Activated naive CD4-positive, alpha-beta T cell treated with anti-CD3 and anti-CD28 coated beads, Interleukin-2, amount 10 ng/mL, durations not matched to agents 7 days and 5 days (primary cell): ENCODE measurements at regions not wholly inside any gene's neighbourhood (a gene's known extent, or its start where the extent isn't known, plus 50 kb on each side); places are given as distances from the start of the nearest gene placed in this dataset.

Experiments
- CTCF ChIA-PET: fragments of 350-600 bp; sonication (Branson Sonifier 250); formaldehyde crosslinking; loops from one replicate; lab custom pipeline; 2021; ENCODE audit warnings: antibody characterized with exemption; lab: Charles Lee
- DNase-seq: peaks from one replicate; pipeline ENCODE4 v3.0.0-alpha.2; 2020
- H3K27ac Mint-ChIP-seq: one replicate; pipeline ENCODE4 v1.8.0; 2021; ENCODE audit warnings: mild to moderate bottlenecking, moderate library complexity, mixed read lengths
- H3K27me3 Mint-ChIP-seq: one replicate; pipeline ENCODE4 v1.8.0; 2021; ENCODE audit warnings: mild to moderate bottlenecking, mixed read lengths
- H3K36me3 Mint-ChIP-seq: one replicate; pipeline ENCODE4 v1.8.0; 2021; ENCODE audit warnings: mixed read lengths
- H3K4me1 Mint-ChIP-seq: one replicate; pipeline ENCODE4 v1.8.0; 2021; ENCODE audit warnings: mixed read lengths
- H3K4me3 Mint-ChIP-seq: one replicate; pipeline ENCODE4 v1.8.0; 2021; ENCODE audit warnings: mild to moderate bottlenecking, moderate library complexity, mixed read lengths
- H3K9me3 Mint-ChIP-seq: one replicate; pipeline ENCODE4 v1.8.0; 2021; ENCODE audit warnings: mixed read lengths

GRCh38 chr17:5773816-5774360, 189.6 kb upstream of the NLRP1 start:
- CTCF ChIA-PET: no interaction called here
- Mint-ChIP-seq H3K36me3 (no peaks in the 10 kb centered on the region), H3K27me3 (peaks cover 46% of the 10 kb centered on the region), H3K4me3 (no peak overlapping the region), H3K4me1 (peaks cover 13% of the 10 kb centered on the region), H3K27ac (no peak overlapping the region), H3K9me3 (no peaks in the 10 kb centered on the region)
- DNase-seq: no peak

- Mint-ChIP-seq H3K27ac (no peak overlapping the region), H3K27me3 (peaks cover 50% of the 10 kb centered on the region), H3K4me1 (peaks cover 13% of the 10 kb centered on the region), H3K9me3 (no peaks in the 10 kb centered on the region), H3K4me3 (no peak overlapping the region), H3K36me3 (no peaks in the 10 kb centered on the region)
- CTCF ChIA-PET: interaction anchor here (1.3 kb wide), 1 partner anchor 14 kb away, joined by 3 read pairs; no protein-coding TSS in a partner anchor
- DNase-seq: no peak
These were observed 190.8 kb upstream of the NLRP1 start for GRCh38 chr17:5775098-5775497.

- Mint-ChIP-seq H3K36me3 (no peaks in the 10 kb centered on the region), H3K4me3 (no peak overlapping the region), H3K4me1 (peaks cover 10% of the 10 kb centered on the region), H3K9me3 (no peaks in the 10 kb centered on the region), H3K27ac (no peak overlapping the region), H3K27me3 (peaks cover 35% of the 10 kb centered on the region)
- CTCF ChIA-PET: interaction anchor here (0.6 kb wide), 1 partner anchor 1203 kb away, joined by 3 read pairs; no protein-coding TSS in a partner anchor
- DNase-seq: no peak
These were observed 196.2 kb upstream of the NLRP1 start for GRCh38 chr17:5780476-5780875.

DNA sequence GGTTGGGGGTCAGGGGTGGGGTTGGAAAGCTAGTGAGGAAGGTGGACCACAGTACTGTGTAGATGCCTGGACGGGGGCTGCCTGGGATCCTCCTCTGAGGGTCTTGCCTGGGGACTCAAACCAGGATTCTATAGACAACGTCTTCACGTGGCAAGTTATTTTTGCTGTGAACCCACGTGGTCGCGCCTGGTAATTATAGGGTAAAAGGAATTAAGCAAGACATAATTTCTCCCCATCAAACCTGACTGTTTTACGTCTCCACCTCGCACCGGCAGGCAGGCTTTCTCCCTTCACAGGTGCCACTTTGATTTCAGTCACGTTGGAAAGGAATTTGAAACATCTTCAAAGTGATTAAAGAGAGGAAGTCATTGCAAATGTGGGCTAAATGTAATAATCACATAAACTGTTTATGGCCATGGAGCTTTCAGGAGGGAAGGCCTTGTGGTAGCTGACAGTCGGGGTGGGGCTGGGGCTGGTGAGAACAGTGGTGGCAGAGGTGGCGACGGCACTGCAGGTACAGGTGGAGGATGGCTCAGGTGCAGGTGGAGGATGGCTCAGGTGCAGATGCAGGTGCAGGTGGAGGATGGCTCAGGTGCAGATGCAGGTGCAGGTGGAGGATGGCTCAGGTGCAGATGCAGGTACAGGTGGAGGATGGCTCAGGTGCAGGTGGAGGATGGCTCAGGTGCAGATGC, 197.1 kb upstream of the NLRP1 start:
- no peak overlapping the region for H3K4me3 Mint-ChIP-seq
- no peaks in the 10 kb centered on the region for H3K9me3 Mint-ChIP-seq
- no peak for DNase-seq
- H3K4me1 Mint-ChIP-seq: peaks cover under 1% of the 10 kb centered on the region
- no peaks in the 10 kb centered on the region for H3K36me3 Mint-ChIP-seq
- no peak overlapping the region for H3K27ac Mint-ChIP-seq
- H3K27me3 Mint-ChIP-seq: peaks cover 33% of the 10 kb centered on the region
- CTCF ChIA-PET: no interaction called here

- Mint-ChIP-seq H3K27me3 (peaks cover 23% of the 10 kb centered on the region), H3K4me3 (no peak overlapping the region), H3K36me3 (no peaks in the 10 kb centered on the region), H3K9me3 (no peaks in the 10 kb centered on the region), H3K27ac (no peak overlapping the region), H3K4me1 (no peaks in the 10 kb centered on the region)
- no peak for DNase-seq
- CTCF ChIA-PET: no interaction called here
These were observed 199.0 kb upstream of the NLRP1 start for GRCh38 chr17:5783269-5783668.

- no peak for DNase-seq
- H3K27me3 Mint-ChIP-seq: peaks cover 28% of the 10 kb centered on the region
- CTCF ChIA-PET: no interaction called here
- no peaks in the 10 kb centered on the region for H3K36me3 Mint-ChIP-seq
- no peaks in the 10 kb centered on the region for H3K9me3 Mint-ChIP-seq
- H3K4me1 Mint-ChIP-seq: no peaks in the 10 kb centered on the region
- no peak overlapping the region for H3K27ac Mint-ChIP-seq
- H3K4me3 Mint-ChIP-seq: no peak overlapping the region
These were observed 199.5 kb upstream of the NLRP1 start for GRCh38 chr17:5783851-5784250.

DNA sequence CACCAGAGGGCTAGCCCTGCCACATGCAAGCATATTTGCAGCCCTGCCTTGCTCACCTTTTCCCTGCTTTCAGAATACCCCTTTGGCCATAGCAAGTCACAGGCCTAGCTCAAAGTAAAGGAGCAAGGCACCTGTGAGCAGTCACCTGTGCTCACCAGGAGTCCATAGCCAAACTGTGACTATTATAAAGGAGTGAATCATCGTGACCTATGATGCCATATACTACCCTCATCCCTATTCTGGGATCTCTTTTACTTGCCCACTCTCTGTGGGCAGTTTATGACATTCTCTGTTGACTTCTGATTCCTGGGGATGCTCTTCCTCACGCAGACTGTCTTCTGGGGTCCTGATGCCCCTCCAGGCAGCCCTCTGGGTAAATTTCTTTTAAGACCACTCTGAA, 200.5 kb upstream of the NLRP1 start:
- Mint-ChIP-seq H3K36me3 (no peaks in the 10 kb centered on the region), H3K4me3 (no peak overlapping the region), H3K9me3 (no peaks in the 10 kb centered on the region), H3K27ac (no peak overlapping the region), H3K4me1 (no peaks in the 10 kb centered on the region), H3K27me3 (peaks cover 34% of the 10 kb centered on the region)
- DNase-seq: no peak
- CTCF ChIA-PET: no interaction called here

DNA sequence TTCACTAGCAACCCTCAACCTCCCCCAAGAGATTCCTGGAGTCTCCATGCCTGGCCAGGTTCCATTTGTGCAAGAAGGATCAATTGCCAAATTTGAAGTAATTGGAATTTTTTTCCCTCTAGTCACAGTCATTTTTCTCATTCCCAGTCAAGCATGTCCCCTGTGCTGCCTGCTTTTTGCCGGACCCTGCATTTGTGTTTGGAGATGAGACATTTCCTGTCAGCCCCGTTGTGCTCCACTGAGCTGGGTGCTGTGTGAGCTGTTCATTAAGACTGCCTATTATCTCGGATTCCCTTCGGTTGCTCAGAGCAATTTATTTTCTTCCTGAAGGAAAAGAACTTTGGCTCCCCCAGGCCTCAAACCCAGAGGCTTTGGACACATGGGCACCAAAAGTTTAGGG, 201.0 kb upstream of the NLRP1 start:
- DNase-seq: no peak
- CTCF ChIA-PET: no interaction called here

GRCh38 chr17:5785867-5786509, 201.7 kb upstream of the NLRP1 start:
- DNase-seq: no peak
- H3K4me1 Mint-ChIP-seq: no peaks in the 10 kb centered on the region
- H3K27ac Mint-ChIP-seq: no peak overlapping the region
- no peaks in the 10 kb centered on the region for H3K9me3 Mint-ChIP-seq
- H3K36me3 Mint-ChIP-seq: no peaks in the 10 kb centered on the region
- H3K27me3 Mint-ChIP-seq: peaks cover 40% of the 10 kb centered on the region
- CTCF ChIA-PET: no interaction called here
- H3K4me3 Mint-ChIP-seq: no peak overlapping the region

More for the DNA sequence above, 201.0 kb upstream of the NLRP1 start:
- H3K4me1 Mint-ChIP-seq: no peaks in the 10 kb centered on the region
- H3K27ac Mint-ChIP-seq: no peak overlapping the region
- H3K27me3 Mint-ChIP-seq: peaks cover 39% of the 10 kb centered on the region
- no peaks in the 10 kb centered on the region for H3K36me3 Mint-ChIP-seq
- H3K4me3 Mint-ChIP-seq: no peak overlapping the region
- H3K9me3 Mint-ChIP-seq: no peaks in the 10 kb centered on the region

- Mint-ChIP-seq H3K27ac (no peak overlapping the region), H3K4me1 (no peaks in the 10 kb centered on the region), H3K27me3 (peaks cover 43% of the 10 kb centered on the region), H3K9me3 (no peaks in the 10 kb centered on the region), H3K4me3 (no peak overlapping the region), H3K36me3 (no peaks in the 10 kb centered on the region)
- CTCF ChIA-PET: no interaction called here
- DNase-seq: no peak
These were observed 202.2 kb upstream of the NLRP1 start for GRCh38 chr17:5786510-5786875.

- peaks cover 37% of the 10 kb centered on the region for H3K27me3 Mint-ChIP-seq
- H3K9me3 Mint-ChIP-seq: peaks cover 8% of the 10 kb centered on the region
- no peaks in the 10 kb centered on the region for H3K4me1 Mint-ChIP-seq
- H3K36me3 Mint-ChIP-seq: no peaks in the 10 kb centered on the region
- no peak overlapping the region for H3K4me3 Mint-ChIP-seq
- CTCF ChIA-PET: no interaction called here
- H3K27ac Mint-ChIP-seq: no peak overlapping the region
- no peak for DNase-seq
These were observed 204.1 kb upstream of the NLRP1 start for GRCh38 chr17:5788266-5788900.

GRCh38 chr17:5789528-5789927, 205.2 kb upstream of the NLRP1 start:
- Mint-ChIP-seq H3K27ac (no peak overlapping the region), H3K4me3 (no peak overlapping the region), H3K9me3 (peaks cover 8% of the 10 kb centered on the region), H3K4me1 (no peaks in the 10 kb centered on the region), H3K36me3 (no peaks in the 10 kb centered on the region), H3K27me3 (peaks cover 37% of the 10 kb centered on the region)
- CTCF ChIA-PET: no interaction called here
- no peak for DNase-seq

DNA sequence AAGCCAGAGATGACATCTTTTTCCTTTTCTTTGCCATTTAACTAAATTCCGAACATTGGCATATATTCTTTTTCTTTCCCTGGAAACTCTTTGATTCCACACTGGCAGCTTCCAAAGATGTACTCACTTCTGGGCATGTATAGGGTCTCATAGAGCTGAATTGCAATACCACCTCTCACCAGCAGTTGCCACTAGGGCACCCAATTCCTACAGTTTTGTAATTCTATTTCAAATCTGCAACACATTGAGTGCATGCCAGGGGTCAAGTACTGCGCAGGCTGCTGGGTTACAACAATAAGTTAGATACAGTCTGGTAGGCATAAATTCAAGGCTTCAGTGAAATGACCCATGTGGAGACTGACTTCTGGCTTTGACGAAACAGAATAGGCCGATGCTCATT, 208.8 kb upstream of the NLRP1 start:
- Mint-ChIP-seq H3K4me3 (no peak overlapping the region), H3K27me3 (peaks cover 39% of the 10 kb centered on the region)
- CTCF ChIA-PET: no interaction called here

GRCh38 chr17:5793899-5794298, 209.6 kb upstream of the NLRP1 start:
- Mint-ChIP-seq H3K36me3 (no peaks in the 10 kb centered on the region), H3K4me1 (no peaks in the 10 kb centered on the region), H3K27me3 (peaks cover 39% of the 10 kb centered on the region), H3K27ac (no peak overlapping the region), H3K9me3 (peaks cover 8% of the 10 kb centered on the region), H3K4me3 (no peak overlapping the region)
- CTCF ChIA-PET: interaction anchor here (1.1 kb wide), 1 partner anchor 15 kb away, joined by 3 read pairs; no protein-coding TSS in a partner anchor
- no peak for DNase-seq

More for the DNA sequence above, 208.8 kb upstream of the NLRP1 start:
- Mint-ChIP-seq H3K27ac (no peak overlapping the region), H3K36me3 (no peaks in the 10 kb centered on the region), H3K4me1 (no peaks in the 10 kb centered on the region), H3K9me3 (peaks cover 8% of the 10 kb centered on the region)
- no peak for DNase-seq
